Loucy (cell line): ENCODE measurements at regions not wholly inside any gene's neighbourhood (a gene's known extent, or its start where the extent isn't known, plus 50 kb on each side); places are given as distances from the start of the nearest gene placed in this dataset.

Experiments
- EZH2phosphoT487 ChIP-seq: fragments of 200-600 bp; IDR thresholded peaks from 2 replicates; pipeline ENCODE4 v1.6.1; 2018; ENCODE audit warnings: antibody characterized with exemption, mild to moderate bottlenecking, moderate library complexity, borderline replicate concordance
- TF ChIP-seq, protein P1 (sequence below): fragments of 200-600 bp; sonication (generic); conservative IDR thresholded peaks from 2 replicates; pipeline ENCODE4 v1.5.1; 2014; ENCODE audit warnings: mild to moderate bottlenecking, antibody characterized with exemption, low read length

DNA sequence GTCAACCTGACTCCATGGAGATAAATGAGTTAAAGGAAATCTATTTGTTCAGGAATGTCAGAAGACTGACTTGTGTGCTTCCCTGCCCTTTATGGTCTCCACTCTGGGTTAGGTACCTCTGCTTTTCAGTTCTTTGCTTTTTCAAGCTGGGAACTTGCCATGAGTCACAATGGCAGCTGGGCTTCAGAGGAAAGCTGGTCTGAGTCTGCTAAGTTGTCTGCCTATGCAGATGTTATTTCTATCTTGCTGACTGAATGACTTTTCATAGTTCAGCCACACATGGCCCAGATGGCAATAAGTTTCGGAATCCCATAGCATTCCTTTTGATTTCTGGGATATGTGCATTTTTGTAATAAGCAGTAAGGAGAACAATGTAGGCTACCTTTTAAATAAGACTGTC lies 337.9 kb upstream of the FGF13 start:
- TF ChIP-seq, protein P1, sequence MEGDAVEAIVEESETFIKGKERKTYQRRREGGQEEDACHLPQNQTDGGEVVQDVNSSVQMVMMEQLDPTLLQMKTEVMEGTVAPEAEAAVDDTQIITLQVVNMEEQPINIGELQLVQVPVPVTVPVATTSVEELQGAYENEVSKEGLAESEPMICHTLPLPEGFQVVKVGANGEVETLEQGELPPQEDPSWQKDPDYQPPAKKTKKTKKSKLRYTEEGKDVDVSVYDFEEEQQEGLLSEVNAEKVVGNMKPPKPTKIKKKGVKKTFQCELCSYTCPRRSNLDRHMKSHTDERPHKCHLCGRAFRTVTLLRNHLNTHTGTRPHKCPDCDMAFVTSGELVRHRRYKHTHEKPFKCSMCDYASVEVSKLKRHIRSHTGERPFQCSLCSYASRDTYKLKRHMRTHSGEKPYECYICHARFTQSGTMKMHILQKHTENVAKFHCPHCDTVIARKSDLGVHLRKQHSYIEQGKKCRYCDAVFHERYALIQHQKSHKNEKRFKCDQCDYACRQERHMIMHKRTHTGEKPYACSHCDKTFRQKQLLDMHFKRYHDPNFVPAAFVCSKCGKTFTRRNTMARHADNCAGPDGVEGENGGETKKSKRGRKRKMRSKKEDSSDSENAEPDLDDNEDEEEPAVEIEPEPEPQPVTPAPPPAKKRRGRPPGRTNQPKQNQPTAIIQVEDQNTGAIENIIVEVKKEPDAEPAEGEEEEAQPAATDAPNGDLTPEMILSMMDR: no peak
- no peak for TF ChIP-seq EZH2phosphoT487
